PC-9 (cell line): ENCODE measurements at regions not wholly inside any gene's neighbourhood (a gene's known extent, or its start where the extent isn't known, plus 50 kb on each side); places are given as distances from the start of the nearest gene placed in this dataset.
A peak's percentile ranks its signal among the peaks of the same experiment; 100 is the strongest.

Experiments
- BruUV-seq: library from RNA; stranded (reverse); fragments of 400-500 nt; replicated peaks from 2 replicates; lab custom pipeline; 2021; lab: Mats Ljungman, UMichigan
- CTCF ChIA-PET: fragments of 300-600 bp; sonication (Branson Sonifier 250); formaldehyde crosslinking; loops from one replicate; lab custom pipeline; 2022; ENCODE audit warnings: antibody characterized with exemption; lab: Charles Lee
- POLR2A ChIA-PET: fragments of 300-600 bp; sonication (Branson Sonifier 250); formaldehyde crosslinking; loops from one replicate; lab custom pipeline; 2022; ENCODE audit warnings: antibody characterized with exemption; ENCODE audit not compliant: unreplicated experiment; lab: Charles Lee
- DNase-seq, 2 experiments: peaks; one replicate each; pipeline versions ENCODE4 v3.0.0 to v3.0.0-alpha.2; 2015 to 2022; ENCODE audit warnings: mixed read lengths in 1 of 2
- H2AFZ ChIP-seq: fragments of 200-600 bp; sonication (generic); 2 replicates; pipeline ENCODE4 v1.8.1; 2017; ENCODE audit warnings: antibody characterized with exemption
- H3F3A ChIP-seq: fragments of 200-600 bp; sonication (generic); 2 replicates; pipeline ENCODE4 v1.8.1; 2017; ENCODE audit warnings: antibody characterized with exemption, mild to moderate bottlenecking, low read depth; ENCODE audit not compliant: insufficient read depth
- H3K27ac ChIP-seq: fragments of 200-600 bp; sonication (generic); 2 replicates; pipeline ENCODE4 v1.6.1; 2016; ENCODE audit warnings: mixed run types
- H3K27me3 ChIP-seq: fragments of 200-600 bp; sonication (generic); 2 replicates; pipeline ENCODE4 v1.6.1; 2016; ENCODE audit warnings: low read depth, mixed run types; ENCODE audit not compliant: insufficient read depth
- H3K36me3 ChIP-seq: fragments of 200-600 bp; sonication (generic); 2 replicates; pipeline ENCODE4 v1.6.1; 2016; ENCODE audit warnings: low read depth, mixed run types
- H3K4me1 ChIP-seq: fragments of 200-600 bp; sonication (generic); replicated peaks from 2 replicates; pipeline ENCODE4 v1.6.1; 2016; ENCODE audit warnings: mixed run types; ENCODE audit not compliant: insufficient read depth
- H3K4me2 ChIP-seq: fragments of 200-600 bp; sonication (generic); 2 replicates; pipeline ENCODE4 v1.6.1; 2017; ENCODE audit warnings: mixed run types
- H3K4me3 ChIP-seq: fragments of 200-600 bp; sonication (generic); 2 replicates; pipeline ENCODE4 v1.6.1; 2016; ENCODE audit warnings: mixed run types
- H3K79me2 ChIP-seq: fragments of 200-600 bp; sonication (generic); 2 replicates; pipeline ENCODE4 v1.6.1; 2017; ENCODE audit warnings: low read depth, mixed run types
- H3K9me2 ChIP-seq: fragments of 200-600 bp; sonication (generic); 2 replicates; pipeline ENCODE4 v1.8.1; 2017; ENCODE audit warnings: mild to moderate bottlenecking; ENCODE audit not compliant: insufficient read depth
- H3K9me3 ChIP-seq: fragments of 200-600 bp; sonication (generic); 2 replicates; pipeline ENCODE4 v1.8.1; 2016; ENCODE audit warnings: low read depth; ENCODE audit not compliant: insufficient read depth
- H4K20me1 ChIP-seq: fragments of 200-600 bp; sonication (generic); 2 replicates; pipeline ENCODE4 v1.8.1; 2017; ENCODE audit not compliant: insufficient read depth
- CTCF ChIP-seq: fragments of 200-600 bp; sonication (generic); conservative IDR thresholded peaks from 2 replicates; pipeline ENCODE4 v1.6.1; 2017; ENCODE audit warnings: mixed run types, antibody characterized with exemption, mild to moderate bottlenecking, moderate library complexity
- EZH2 ChIP-seq: fragments of 200-600 bp; sonication (generic); IDR thresholded peaks from 2 replicates; pipeline ENCODE4 v1.8.0; 2017; ENCODE audit warnings: antibody characterized with exemption, low read depth
- intact Hi-C: fragments of 100-400 bp; cut with micrococcal nuclease; formaldehyde crosslinking; loops from one replicate; pipeline ENCODE4 v1.10.0; 2022; ENCODE audit not compliant: unreplicated experiment

GRCh38 chr1:200317236-200317635 lies 92.6 kb downstream of the ZNF281 start:
- Histone ChIP-seq H3K9me2 (no peaks in the 10 kb centered on the region), H3K9me3 (no peaks in the 10 kb centered on the region), H3K4me1 (peaks cover 28% of the 10 kb centered on the region), H3K4me2 (no peak overlapping the region), H3K27ac (no peak overlapping the region), H3K79me2 (no peaks in the 10 kb centered on the region), H3K36me3 (no peaks in the 10 kb centered on the region), H3K4me3 (no peak overlapping the region), H4K20me1 (no peaks in the 10 kb centered on the region), H3K27me3 (no peaks in the 10 kb centered on the region), H3F3A (peaks cover 4% of the 10 kb centered on the region), H2AFZ (no peak overlapping the region)
- CTCF ChIA-PET, result no interaction called here
- no TSS peak for BruUV-seq
- POLR2A ChIA-PET, result interaction anchor here (0.5 kb wide), 1 partner anchor 421 kb away, joined by 6 read pairs; the partner anchor contains the start of gene CAMSAP2
- intact Hi-C loops, result no loop called here
- DNase-seq, result peak in 1 of 2 experiments; percentile 57
- TF ChIP-seq EZH2 (no peak), CTCF (no peak)

- H3K27me3 ChIP-seq, result no peaks in the 10 kb centered on the region
- H2AFZ ChIP-seq, result no peak overlapping the region
- intact Hi-C loops, result no loop called here
- no peak overlapping the region for H3K4me3 ChIP-seq
- H3K27ac ChIP-seq, result no peak overlapping the region
- peaks cover 4% of the 10 kb centered on the region for H3F3A ChIP-seq
- no peak overlapping the region for H3K4me2 ChIP-seq
- no peaks in the 10 kb centered on the region for H3K79me2 ChIP-seq
- BruUV-seq, result no TSS peak
- H4K20me1 ChIP-seq, result no peaks in the 10 kb centered on the region
- ChIA-PET POLR2A (interaction anchor here (0.6 kb wide), 1 partner anchor 10 kb away, joined by 3 read pairs; no protein-coding TSS in a partner anchor), CTCF (no interaction called here)
- TF ChIP-seq CTCF, result no peak
- no peak for TF ChIP-seq EZH2
- H3K4me1 ChIP-seq, result peaks cover 28% of the 10 kb centered on the region
- H3K9me2 ChIP-seq, result no peaks in the 10 kb centered on the region
- no peaks in the 10 kb centered on the region for H3K36me3 ChIP-seq
- no peaks in the 10 kb centered on the region for H3K9me3 ChIP-seq
- DNase-seq, result no peak
Observed at GRCh38 chr1:200316148-200316803, 93.6 kb downstream of the ZNF281 start.

- DNase-seq, result peak in 1 of 2 experiments; percentile 89
- CTCF ChIA-PET, result no interaction called here
- H4K20me1 ChIP-seq, result no peaks in the 10 kb centered on the region
- peak overlapping the region; percentile 49 for H3K27ac ChIP-seq
- no peak overlapping the region for H3K4me3 ChIP-seq
- H3K9me2 ChIP-seq, result no peaks in the 10 kb centered on the region
- no peaks in the 10 kb centered on the region for H3K9me3 ChIP-seq
- peaks cover 25% of the 10 kb centered on the region for H3K4me1 ChIP-seq
- POLR2A ChIA-PET, result interaction anchor here (0.6 kb wide), 1 partner anchor 585 kb away, joined by 4 read pairs; no protein-coding TSS in a partner anchor
- peak overlapping the region; percentile 28 for H3K4me2 ChIP-seq
- H3K79me2 ChIP-seq, result no peaks in the 10 kb centered on the region
- TF ChIP-seq EZH2 (no peak), CTCF (no peak; the same call in 1 of the 2 replicates)
- intact Hi-C loops, result no loop called here
- peaks cover 4% of the 10 kb centered on the region for H3F3A ChIP-seq
- H3K36me3 ChIP-seq, result no peaks in the 10 kb centered on the region
- H2AFZ ChIP-seq, result no peak overlapping the region
- no peaks in the 10 kb centered on the region for H3K27me3 ChIP-seq
- no TSS peak for BruUV-seq
Observed at GRCh38 chr1:200314085-200314750, 95.6 kb downstream of the ZNF281 start.
